Spleen (tissue), 7 donors: ENCODE measurements at regions not wholly inside any gene's neighbourhood (a gene's known extent, or its start where the extent isn't known, plus 50 kb on each side); places are given as distances from the start of the nearest gene placed in this dataset.

ENCODE experiments used
- CTCF ChIP-seq, 11 experiments: fragments of 200-600 bp in 7 of 11; fragments of 450-650 bp in 4 of 11; sonication (generic) in 4 of 11; IDR thresholded peaks in 8 of 11; conservative IDR thresholded peaks in 3 of 11; 1 replicate in 7 of 11; 2 replicates in 4 of 11; pipeline versions ENCODE4 v1.4.0 to v1.8.0; 2016 to 2021; ENCODE audit warnings: antibody characterized with exemption in 11 of 11, inconsistent platforms in 4 of 11, mild to moderate bottlenecking in 1 of 11
- POLR2A ChIP-seq, 3 donors: fragments of 450-650 bp; IDR thresholded peaks; one replicate each; pipeline ENCODE4 v1.5.1; 2017; ENCODE audit warnings: antibody characterized with exemption in 3 of 3, mild to moderate bottlenecking in 1 of 3
- POLR2AphosphoS5 ChIP-seq, 3 donors: sonication (generic); formaldehyde crosslinking; IDR thresholded peaks; one replicate each; pipeline ENCODE4 v1.5.1; 2017; ENCODE audit warnings: antibody characterized with exemption in 3 of 3
- donor health status: DM: no; HTN: no; CAD: no; lungs with moderate emphysema.
- donor health status: DM: no; HTN: no; CAD: no.
- donor health status: DM: no; HTN: no; CAD: no.

DNA sequence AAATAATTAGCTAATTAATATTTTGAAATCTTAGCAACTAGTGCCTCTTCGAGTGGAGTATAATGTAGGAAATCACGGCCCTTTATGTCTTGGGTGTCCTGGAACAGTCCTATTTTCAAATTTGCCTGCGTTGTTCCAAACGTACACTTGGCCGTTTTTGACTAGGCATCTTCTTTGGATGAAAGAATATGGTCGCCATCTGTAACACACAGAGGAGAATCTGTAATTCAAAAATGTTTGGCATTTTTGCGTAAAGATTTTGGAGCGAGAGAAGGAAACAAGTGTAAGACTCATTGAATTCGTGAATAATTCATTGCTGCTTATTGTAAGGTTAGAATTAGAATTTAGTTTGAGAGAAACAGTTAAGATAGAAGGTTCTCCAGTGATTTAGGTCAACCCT, 61.5 kb upstream of the CLCN4 start:
- TF ChIP-seq POLR2A (IDR thresholded peaks at IDR 0.05) (no peak), CTCF (IDR thresholded peaks at IDR 0.05 in 8 of 11, conservative IDR thresholded peaks at IDR 0.05 in 3 of 11) (no peak), POLR2AphosphoS5 (IDR thresholded peaks at IDR 0.05) (no peak)
